GM20431 (cell line): ENCODE measurements at regions not wholly inside any gene's neighbourhood (a gene's known extent, or its start where the extent isn't known, plus 50 kb on each side); places are given as distances from the start of the nearest gene placed in this dataset.

ENCODE experiments used
- in situ Hi-C: fragments of 300-500 bp; cut with MseI, MboI; formaldehyde crosslinking; loops from one replicate; pipeline ENCODE4 v1.15.0; 2020; ENCODE audit warnings: low sequenced_read_pairs; ENCODE audit not compliant: unreplicated experiment

GRCh38 chr3:74564560-74564959 lies 49.9 kb downstream of the CNTN3 start:
- in situ Hi-C loops, result no loop called here

GRCh38 chr3:74562558-74563269 lies 51.7 kb downstream of the CNTN3 start:
- in situ Hi-C loops, result no loop called here

DNA sequence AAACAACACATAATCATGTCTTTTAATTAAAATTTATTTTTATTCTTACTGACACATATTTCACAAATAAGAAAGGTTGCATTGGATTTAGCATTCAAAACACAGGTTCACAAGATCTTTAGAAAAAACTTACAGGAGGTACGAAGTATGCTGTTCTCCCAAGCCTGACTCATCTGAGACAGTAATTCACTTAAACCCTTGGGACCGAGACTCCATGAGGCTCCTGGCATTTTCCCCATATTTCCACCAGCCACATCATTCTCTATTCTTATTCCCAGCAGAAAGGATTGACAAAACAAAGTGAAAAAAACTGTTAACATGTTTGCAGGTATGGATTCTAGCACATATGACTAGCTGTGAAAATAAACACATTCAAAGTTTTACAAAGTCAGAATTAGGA lies 52.6 kb downstream of the CNTN3 start:
- in situ Hi-C loops, result no loop called here

- in situ Hi-C loops, result no loop called here
Measured at GRCh38 chr3:74559261-74559660, 55.2 kb downstream of the CNTN3 start.

DNA sequence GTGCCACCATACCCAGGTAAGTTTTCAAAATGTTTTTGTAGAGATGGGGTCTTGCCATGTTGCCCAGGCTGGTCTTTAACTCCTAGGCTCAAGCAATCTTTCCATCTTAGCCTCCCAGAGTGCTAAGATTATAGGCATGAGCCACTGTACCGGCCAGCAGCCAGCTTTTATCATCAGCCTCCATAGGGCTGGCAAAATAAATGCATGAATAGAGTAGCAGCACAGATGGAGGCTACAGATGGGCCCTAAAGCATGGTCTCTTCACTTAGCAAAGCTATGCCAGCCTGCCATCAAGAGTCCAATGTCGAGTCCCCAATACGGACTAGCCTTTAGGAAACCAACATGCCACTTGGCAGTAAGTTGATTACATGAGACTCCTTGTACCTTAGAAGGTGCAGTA lies 63.8 kb downstream of the CNTN3 start:
- in situ Hi-C loops, result no loop called here

GRCh38 chr3:74546426-74546825 lies 68.0 kb downstream of the CNTN3 start:
- in situ Hi-C loops, result no loop called here

DNA sequence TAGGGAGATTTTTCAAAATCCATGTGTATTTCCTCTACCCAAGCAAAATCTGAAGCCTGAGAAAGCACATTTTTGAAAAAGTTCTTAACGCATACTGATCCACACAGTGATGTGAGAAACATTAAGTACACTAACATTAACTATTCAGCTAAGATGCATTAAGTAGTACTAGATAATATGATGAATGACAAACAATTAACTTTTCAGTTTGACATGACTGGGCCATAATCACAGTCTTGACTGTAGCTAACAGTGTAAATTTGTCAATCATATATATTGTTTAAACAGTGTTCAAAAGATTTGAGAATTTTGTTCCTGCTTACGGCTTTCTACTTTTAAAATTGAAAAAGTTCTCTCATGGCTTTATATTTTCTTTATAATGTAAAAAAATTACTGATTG lies 72.0 kb downstream of the CNTN3 start:
- in situ Hi-C loops, result no loop called here

GRCh38 chr3:74539876-74540275 lies 74.6 kb downstream of the CNTN3 start:
- in situ Hi-C loops, result no loop called here

GRCh38 chr3:74538669-74539068 lies 75.8 kb downstream of the CNTN3 start:
- in situ Hi-C loops, result no loop called here

GRCh38 chr3:74537857-74538256 lies 76.6 kb downstream of the CNTN3 start:
- in situ Hi-C loops, result no loop called here

DNA sequence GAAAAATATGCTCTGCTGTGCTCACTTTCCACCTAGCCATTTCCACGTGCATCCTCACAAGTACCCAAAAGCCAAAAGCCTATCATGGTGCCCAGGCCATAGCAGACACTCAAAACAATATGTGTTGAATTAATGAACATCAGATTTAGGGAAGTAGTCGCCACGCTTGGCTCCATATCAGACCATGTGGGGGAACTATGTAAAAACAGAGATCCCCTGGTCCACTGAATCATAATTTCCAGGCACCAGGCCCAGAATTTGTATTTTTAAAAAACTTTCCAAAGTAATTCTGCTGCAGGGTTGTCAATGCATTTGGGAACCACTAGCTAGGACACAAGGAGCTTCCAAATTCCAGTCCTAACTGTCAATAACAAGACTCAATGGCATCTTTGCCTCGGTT lies 77.3 kb downstream of the CNTN3 start:
- in situ Hi-C loops, result no loop called here

- in situ Hi-C loops, result no loop called here
Measured at GRCh38 chr3:74535281-74535680, 79.2 kb downstream of the CNTN3 start.

GRCh38 chr3:74534611-74535010 lies 79.8 kb downstream of the CNTN3 start:
- in situ Hi-C loops, result no loop called here

GRCh38 chr3:74532446-74532845 lies 82.0 kb downstream of the CNTN3 start:
- in situ Hi-C loops, result no loop called here

GRCh38 chr3:74531491-74531890 lies 83.0 kb downstream of the CNTN3 start:
- in situ Hi-C loops, result no loop called here

DNA sequence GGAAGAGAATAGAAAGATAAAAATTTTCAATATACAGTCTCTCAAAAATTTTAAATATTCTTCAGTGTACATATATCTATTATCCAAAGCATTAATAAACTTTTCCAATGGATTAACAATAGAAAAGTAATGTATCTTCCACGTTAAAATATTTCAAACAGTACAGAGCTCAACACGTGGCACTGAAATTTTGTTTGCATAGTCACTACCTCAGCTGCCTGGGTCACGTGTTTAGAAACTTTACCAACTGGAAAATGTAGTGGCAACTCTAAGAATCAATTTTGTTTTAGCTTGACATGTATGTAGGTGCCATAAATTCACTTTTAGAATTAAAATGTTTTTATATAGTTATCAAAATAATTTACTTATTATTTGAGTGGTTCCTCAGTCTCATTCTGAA lies 85.3 kb downstream of the CNTN3 start:
- in situ Hi-C loops, result no loop called here

DNA sequence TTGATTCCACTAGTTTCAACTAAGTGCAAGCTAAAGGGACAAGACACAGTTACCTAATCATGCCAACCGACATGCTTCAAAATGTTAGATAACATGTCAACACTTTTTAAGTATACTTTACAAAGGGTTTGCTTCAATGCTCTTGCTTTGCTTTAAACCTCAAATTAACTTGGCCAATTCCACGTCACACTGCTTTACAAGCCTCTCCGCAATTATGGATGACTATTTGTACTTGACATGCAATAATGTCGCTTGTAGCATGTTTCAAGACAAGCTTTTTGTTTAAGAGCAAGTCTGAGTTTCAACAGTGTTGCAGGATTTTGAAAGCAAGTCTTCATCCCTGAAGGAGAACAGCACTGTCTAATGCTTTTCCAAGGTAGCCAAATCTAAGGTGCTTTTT lies 86.9 kb downstream of the CNTN3 start:
- in situ Hi-C loops, result no loop called here

DNA sequence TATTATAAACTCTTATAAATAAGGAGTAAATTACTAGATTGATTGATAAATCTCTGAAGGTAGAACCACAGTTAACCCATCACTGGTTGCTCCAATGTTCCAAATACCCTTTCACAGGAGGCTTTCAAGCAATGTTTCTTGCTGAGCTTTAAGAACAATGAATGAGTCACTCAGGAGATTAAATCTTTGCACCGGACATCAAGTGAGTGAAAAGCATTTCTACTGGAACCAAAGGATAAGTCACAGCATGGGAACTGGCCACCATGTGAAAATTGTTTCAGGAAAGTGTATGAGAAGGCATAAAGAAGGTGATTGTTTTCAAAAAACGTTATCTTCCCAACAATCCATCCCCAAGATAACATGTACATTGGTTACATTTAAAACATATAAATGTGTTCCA lies 90.6 kb downstream of the CNTN3 start:
- in situ Hi-C loops, result no loop called here

DNA sequence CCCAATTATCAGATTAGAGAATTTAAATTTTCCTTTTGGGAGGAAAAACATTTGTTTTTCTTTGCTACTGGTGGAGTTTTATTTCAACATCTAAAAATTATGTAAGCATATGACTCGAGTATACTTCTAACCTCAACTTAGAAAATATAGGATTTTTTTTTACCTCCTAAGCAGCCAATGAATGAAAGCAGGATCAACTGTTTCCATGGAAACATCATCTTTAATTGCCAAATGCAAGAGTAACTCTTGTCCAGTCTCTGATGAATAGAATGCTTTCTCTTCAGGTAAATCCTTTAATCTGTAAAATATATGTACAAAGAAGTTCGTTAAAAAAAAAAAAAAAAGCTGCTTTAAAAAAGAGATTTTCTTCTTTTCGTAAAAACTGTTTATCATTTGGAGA lies 93.6 kb downstream of the CNTN3 start:
- in situ Hi-C loops, result no loop called here

DNA sequence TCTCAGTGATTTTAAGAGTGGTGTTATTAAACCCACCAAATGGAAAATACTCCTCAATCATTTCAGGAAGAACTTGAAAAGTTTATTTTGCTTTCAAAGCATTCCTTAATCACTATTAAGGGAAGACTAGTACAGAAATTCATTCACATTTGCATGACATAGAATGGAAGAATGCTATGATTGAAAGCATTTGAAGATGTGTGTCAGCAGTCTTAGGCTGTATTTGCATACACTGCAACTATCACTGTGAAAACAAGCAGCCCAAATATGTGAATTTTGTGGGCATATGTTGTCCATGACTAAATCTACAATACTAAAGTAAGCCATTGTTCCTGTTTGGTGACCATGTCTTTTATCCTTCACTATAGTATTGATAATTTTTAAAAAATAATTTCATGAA lies 95.8 kb downstream of the CNTN3 start:
- in situ Hi-C loops, result no loop called here

DNA sequence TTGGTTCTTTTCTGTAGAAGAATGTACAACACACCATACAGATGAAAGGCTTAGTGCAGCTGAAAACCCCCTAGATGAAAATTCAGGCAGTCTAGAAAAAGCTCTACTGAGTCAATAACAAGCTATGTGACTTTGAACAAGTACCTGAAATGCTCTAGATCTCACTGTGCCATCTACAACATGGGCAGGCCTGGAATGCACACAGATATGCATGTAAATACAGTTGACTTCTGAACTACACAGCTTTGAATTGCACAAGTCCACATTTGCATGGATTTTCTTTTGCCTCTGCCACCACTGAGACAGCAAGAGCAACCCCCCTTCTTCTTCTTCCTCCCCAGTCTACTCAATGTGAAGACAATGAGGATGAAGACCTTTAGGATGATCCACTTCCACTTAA lies 98.4 kb downstream of the CNTN3 start:
- in situ Hi-C loops, result no loop called here

- in situ Hi-C loops, result no loop called here
Measured at GRCh38 chr3:74515451-74515850, 99.0 kb downstream of the CNTN3 start.

DNA sequence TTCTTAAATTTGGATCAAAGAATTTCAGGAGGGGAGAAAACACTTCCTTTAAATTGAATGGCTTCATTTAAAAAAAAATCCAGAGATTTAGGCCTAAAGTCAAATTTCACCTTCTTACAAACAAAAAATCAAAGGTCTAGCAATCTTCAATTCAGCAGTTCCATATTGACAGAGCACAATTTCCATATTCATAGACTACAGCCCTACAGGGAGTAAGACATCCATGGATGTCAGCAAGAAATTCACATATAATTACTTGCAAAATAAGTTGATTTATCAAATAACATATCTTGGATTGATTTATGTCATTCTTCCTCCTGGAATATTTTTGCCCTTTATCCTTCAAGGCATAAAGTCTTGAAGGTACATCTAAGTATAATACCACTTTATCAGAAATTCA lies 103.4 kb downstream of the CNTN3 start:
- in situ Hi-C loops, result no loop called here
